ENCODE measurements at regions not wholly inside any gene's neighbourhood (a gene's known extent, or its start where the extent isn't known, plus 50 kb on each side); places are given as distances from the start of the nearest gene placed in this dataset.

DNA sequence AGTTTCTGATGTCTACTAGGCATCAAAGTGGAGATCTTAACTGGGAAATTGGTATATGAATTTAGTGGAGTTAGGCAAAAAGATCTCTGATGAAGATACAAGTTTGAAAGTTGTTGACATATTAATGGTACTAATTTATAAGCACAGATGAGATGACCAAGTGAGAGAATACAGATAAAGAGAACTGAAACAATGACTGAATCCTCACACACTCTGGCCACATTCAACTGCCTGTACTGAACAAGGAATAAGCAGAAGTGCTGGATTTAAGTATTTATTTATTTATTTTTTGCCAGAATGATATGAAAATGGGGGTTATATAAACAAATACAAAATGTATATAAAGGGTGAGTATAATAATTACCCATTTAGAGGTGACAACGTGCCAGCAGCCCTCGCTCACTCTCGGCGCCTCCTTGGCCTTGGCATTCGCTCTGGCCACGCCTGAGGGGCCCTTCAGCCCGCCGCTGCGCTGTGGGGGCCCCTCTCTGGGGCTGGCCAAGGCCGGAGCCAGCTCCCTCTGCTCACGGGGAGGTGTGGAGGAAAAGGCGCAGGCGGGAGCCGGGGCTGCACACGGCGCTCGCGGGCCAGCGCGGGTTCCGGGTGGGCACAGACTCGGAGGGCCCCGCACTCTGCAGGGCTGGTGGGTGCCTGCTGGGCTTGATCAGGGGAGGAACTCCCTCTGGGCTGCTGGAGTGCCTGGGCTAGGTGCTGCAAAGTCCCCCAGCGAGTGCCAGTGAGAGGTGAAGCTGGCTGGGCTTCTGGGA, 1363.9 kb upstream of the CRIM1 start:
- no peak overlapping the region for H3K18ac ChIP-seq (ENCODE audit: extremely low read depth, low read length)
- no peak overlapping the region for H3K23ac ChIP-seq (ENCODE audit: insufficient read length)
- no peak overlapping the region for H3K9ac ChIP-seq (replicated peaks in 1 of 4; ENCODE audit: extremely low read depth in 1 of 4, low read depth in 3 of 4, low read length in 3 of 4)
- H2BK120ac ChIP-seq (replicated peaks; ENCODE audit: low read depth, low read length), result no peak overlapping the region
- H3K79me2 ChIP-seq (ENCODE audit: control insufficient read depth in 1 of 2, insufficient read depth in 2 of 2, low read length in 2 of 2), result no peaks in the 10 kb centered on the region
- H4K8ac ChIP-seq (ENCODE audit: extremely low read depth, insufficient read depth, low read length), result no peak overlapping the region
- H3K23me2 ChIP-seq (ENCODE audit: low read depth, low read length), result no peaks in the 10 kb centered on the region
- no peaks in the 10 kb centered on the region for H3K36me3 ChIP-seq (ENCODE audit: control insufficient read depth in 2 of 4, insufficient read depth in 4 of 4, low read length in 3 of 4)
- no peak overlapping the region for H3K4ac ChIP-seq (replicated peaks; ENCODE audit: insufficient read length, low read depth, low read length)
- ChIA-PET POLR2A (ENCODE audit: partially characterized antibody) (no interaction called here), CTCF (ENCODE audit: partially characterized antibody) (no interaction called here)
- H3K27me3 ChIP-seq (replicated peaks in 1 of 4; ENCODE audit: control insufficient read depth in 3 of 4, extremely low read depth in 1 of 4, insufficient read depth in 3 of 4, low read length in 3 of 4), result no peaks in the 10 kb centered on the region
- H2BK15ac ChIP-seq (ENCODE audit: low read length), result no peak overlapping the region
- H3K56ac ChIP-seq (replicated peaks; ENCODE audit: insufficient read length, low read depth, low read length), result no peak overlapping the region
- 87% methylated on average over 14 of the region's 24 CpGs; no CpG with 5 or more reads in 1 of the 2 experiments for WGBS, 2 experiments (ENCODE audit: extremely low coverage in 1 of 2, insufficient coverage in 1 of 2, insufficient read length in 1 of 2, insufficient replicate concordance in 2 of 2, low coverage in 1 of 2, low lambda C conversion rate in 2 of 2, missing lambda C conversion rate in 1 of 2)
- no peaks in the 10 kb centered on the region for H3K79me1 ChIP-seq (ENCODE audit: low read depth, low read length)
- H2AFZ ChIP-seq (ENCODE audit: low read length), result no peak overlapping the region
- H4K91ac ChIP-seq (replicated peaks; ENCODE audit: insufficient read length, low read length), result no peak overlapping the region
- H2BK5ac ChIP-seq (ENCODE audit: low read depth, low read length), result no peak overlapping the region
- H3K4me3 ChIP-seq (ENCODE audit: extremely low read depth in 1 of 4, insufficient read depth in 2 of 4, low read depth in 3 of 4, low read length in 4 of 4), result no peak overlapping the region
- no peaks in the 10 kb centered on the region; a peak in 1 of 4 replicates for H3K9me3 ChIP-seq (ENCODE audit: insufficient read depth in 2 of 2, low read depth in 1 of 2, low read length in 1 of 2)
- H3K14ac ChIP-seq (ENCODE audit: insufficient read length), result no peak overlapping the region
- H2BK20ac ChIP-seq (ENCODE audit: low read length), result no peak overlapping the region
- no peak overlapping the region for H2AK5ac ChIP-seq (ENCODE audit: low read depth, low read length)
- H4K20me1 ChIP-seq (replicated peaks in 1 of 2; ENCODE audit: control insufficient read depth in 1 of 2, insufficient read depth in 2 of 2, low read length in 2 of 2), result no peaks in the 10 kb centered on the region
- no peak for DNase-seq (ENCODE audit: low read depth in 1 of 2, low spot score in 2 of 2)
- FAIRE-seq, result no peak
- no peak overlapping the region for H3K4me2 ChIP-seq (ENCODE audit: insufficient read depth in 1 of 2, low read depth in 2 of 2, low read length in 2 of 2)
- H3K27ac ChIP-seq (ENCODE audit: low read depth, low read length), result no peak overlapping the region
- H4K5ac ChIP-seq (ENCODE audit: insufficient read length, low read depth, low read length), result no peak overlapping the region
- H2BK12ac ChIP-seq (ENCODE audit: low read depth, low read length), result no peak overlapping the region
- no peaks in the 10 kb centered on the region for H3K4me1 ChIP-seq (replicated peaks in 1 of 4; ENCODE audit: control insufficient read depth in 3 of 4, insufficient read depth in 4 of 4, low read length in 3 of 4)
- TF ChIP-seq NRF1 (IDR thresholded peaks at IDR 0.05; ENCODE audit: low read depth, low read length), result no peak
- TF ChIP-seq, protein P1, sequence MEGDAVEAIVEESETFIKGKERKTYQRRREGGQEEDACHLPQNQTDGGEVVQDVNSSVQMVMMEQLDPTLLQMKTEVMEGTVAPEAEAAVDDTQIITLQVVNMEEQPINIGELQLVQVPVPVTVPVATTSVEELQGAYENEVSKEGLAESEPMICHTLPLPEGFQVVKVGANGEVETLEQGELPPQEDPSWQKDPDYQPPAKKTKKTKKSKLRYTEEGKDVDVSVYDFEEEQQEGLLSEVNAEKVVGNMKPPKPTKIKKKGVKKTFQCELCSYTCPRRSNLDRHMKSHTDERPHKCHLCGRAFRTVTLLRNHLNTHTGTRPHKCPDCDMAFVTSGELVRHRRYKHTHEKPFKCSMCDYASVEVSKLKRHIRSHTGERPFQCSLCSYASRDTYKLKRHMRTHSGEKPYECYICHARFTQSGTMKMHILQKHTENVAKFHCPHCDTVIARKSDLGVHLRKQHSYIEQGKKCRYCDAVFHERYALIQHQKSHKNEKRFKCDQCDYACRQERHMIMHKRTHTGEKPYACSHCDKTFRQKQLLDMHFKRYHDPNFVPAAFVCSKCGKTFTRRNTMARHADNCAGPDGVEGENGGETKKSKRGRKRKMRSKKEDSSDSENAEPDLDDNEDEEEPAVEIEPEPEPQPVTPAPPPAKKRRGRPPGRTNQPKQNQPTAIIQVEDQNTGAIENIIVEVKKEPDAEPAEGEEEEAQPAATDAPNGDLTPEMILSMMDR (IDR thresholded peaks at IDR 0.05; ENCODE audit: control extremely low read depth in 1 of 3, insufficient read depth in 1 of 3, low read depth in 1 of 3, low read length in 3 of 3), result no peak
- no peak for TF ChIP-seq NANOG (IDR thresholded peaks at IDR 0.05; ENCODE audit: insufficient read depth, low read depth, low read length, poor library complexity, severe bottlenecking)
- no peak for TF ChIP-seq POLR2AphosphoS5 (IDR thresholded peaks at IDR 0.05; ENCODE audit: low read depth, low read length)
- no peak for TF ChIP-seq HDAC2 (IDR thresholded peaks at IDR 0.05; ENCODE audit: borderline replicate concordance in 1 of 2, low read depth in 2 of 2, low read length in 2 of 2)
- TF ChIP-seq ZNF274 (IDR thresholded peaks at IDR 0.05; ENCODE audit: borderline replicate concordance, extremely low read depth, low read length), result no peak
- no peak for TF ChIP-seq FOSL1 (IDR thresholded peaks at IDR 0.05; ENCODE audit: insufficient read depth, low read depth, low read length)
- no peak for TF ChIP-seq BCL11A (IDR thresholded peaks at IDR 0.05; ENCODE audit: low read depth in 2 of 2, low read length in 2 of 2)
- no peak for TF ChIP-seq BACH1 (IDR thresholded peaks at IDR 0.05; ENCODE audit: low read length)
- no peak for TF ChIP-seq CEBPB (IDR thresholded peaks at IDR 0.05; ENCODE audit: low read depth, low read length)
- TF ChIP-seq CREB1 (IDR thresholded peaks at IDR 0.05), result no peak

Data from H1 (cell line).